Right renal pelvis (tissue), 4 donors: ENCODE measurements at regions not wholly inside any gene's neighbourhood (a gene's known extent, or its start where the extent isn't known, plus 50 kb on each side); places are given as distances from the start of the nearest gene placed in this dataset.
"Not testable (repeated sequence)": the region's sequence is repeated elsewhere in the genome, so short reads cannot be mapped to it uniquely, and the experiment has no call there.

Experiments
- DNase-seq, 4 donors: peaks; one replicate each; pipeline ENCODE4 v3.0.0-alpha.2; 2013; ENCODE audit warnings: low read depth in 4 of 4, low spot score in 3 of 4, missing footprints in 1 of 4

GRCh38 chr1:5611851-5612250, 380.4 kb downstream of the NPHP4 start:
- DNase-seq = no peak

GRCh38 chr1:5611431-5611830, 380.8 kb downstream of the NPHP4 start:
- no peak for DNase-seq

GRCh38 chr1:5610432-5610831, 381.8 kb downstream of the NPHP4 start:
- DNase-seq = no peak

- no peak for DNase-seq
Measured at GRCh38 chr1:5603353-5604104, 388.7 kb downstream of the NPHP4 start.

- DNase-seq = not testable (repeated sequence)
Measured at GRCh38 chr1:5602718-5603117, 389.5 kb downstream of the NPHP4 start.

- DNase-seq = no peak
Measured at GRCh38 chr1:5601516-5601915, 390.7 kb downstream of the NPHP4 start.

GRCh38 chr1:5599541-5599940, 392.7 kb downstream of the NPHP4 start:
- no peak for DNase-seq

- no peak for DNase-seq
Measured at GRCh38 chr1:5598824-5599395, 393.3 kb downstream of the NPHP4 start.

- DNase-seq = no peak
Measured at GRCh38 chr1:5597991-5598823, 394.0 kb downstream of the NPHP4 start.

- no peak for DNase-seq
Measured at GRCh38 chr1:5597171-5597850, 394.9 kb downstream of the NPHP4 start.

- DNase-seq = no peak
Measured at GRCh38 chr1:5596651-5597050, 395.6 kb downstream of the NPHP4 start.

- no peak for DNase-seq
Measured at GRCh38 chr1:5595531-5596170, 396.6 kb downstream of the NPHP4 start.

GRCh38 chr1:5594056-5594956, 397.9 kb downstream of the NPHP4 start:
- no peak for DNase-seq

GRCh38 chr1:5590717-5591116, 401.5 kb downstream of the NPHP4 start:
- DNase-seq = no peak

GRCh38 chr1:5586629-5587028, 405.6 kb downstream of the NPHP4 start:
- DNase-seq = no peak

- no peak for DNase-seq
Measured at GRCh38 chr1:5585256-5585655, 407.0 kb downstream of the NPHP4 start.

GRCh38 chr1:5580926-5581325, 411.3 kb downstream of the NPHP4 start:
- no peak for DNase-seq

- DNase-seq = no peak
Measured at GRCh38 chr1:5579966-5580365, 412.3 kb downstream of the NPHP4 start.

- no peak for DNase-seq
Measured at GRCh38 chr1:5578690-5579089, 413.5 kb downstream of the NPHP4 start.
